ENCODE measurements at regions not wholly inside any gene's neighbourhood (a gene's known extent, or its start where the extent isn't known, plus 50 kb on each side); places are given as distances from the start of the nearest gene placed in this dataset.
A peak's percentile ranks its signal among the peaks of the same experiment; 100 is the strongest.
"Not testable (repeated sequence)": the region's sequence is repeated elsewhere in the genome, so short reads cannot be mapped to it uniquely, and the experiment has no call there.

- not testable (repeated sequence) for DNase-seq (ENCODE audit: low spot score)
These were observed 132.9 kb downstream of the FAM72B start for GRCh38 chr1:121051161-121051790.

DNA sequence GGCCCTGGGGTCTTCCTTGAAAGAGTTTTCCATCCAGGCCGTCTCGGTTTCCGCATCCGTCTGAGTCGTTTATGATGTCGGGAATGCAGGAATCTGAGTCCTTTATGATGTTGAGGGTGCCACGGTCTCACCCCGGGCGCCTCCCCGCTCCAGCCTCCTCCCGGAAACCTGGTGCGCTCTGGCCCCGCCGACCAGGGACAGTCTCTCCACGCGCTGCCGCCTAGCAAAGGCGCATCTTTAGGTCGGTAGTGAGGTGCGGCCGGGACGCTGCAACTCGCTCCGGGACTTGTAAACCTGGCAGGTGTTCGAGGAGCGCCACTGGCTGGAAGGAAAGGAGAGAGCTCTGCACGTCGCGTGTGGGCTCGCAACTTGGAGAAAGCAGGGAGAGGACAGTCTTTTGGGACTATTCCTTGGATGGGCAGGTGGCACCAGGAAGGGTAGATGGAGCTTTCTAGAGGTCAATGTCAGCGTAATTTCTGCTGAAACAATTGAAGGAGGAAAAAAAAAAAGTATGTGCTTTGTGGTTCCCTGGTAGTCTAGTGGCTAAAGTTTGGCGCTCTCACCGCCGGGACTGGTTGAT, 132.0 kb downstream of the FAM72B start:
- DNase-seq (ENCODE audit: low spot score), result not testable (repeated sequence)

DNA sequence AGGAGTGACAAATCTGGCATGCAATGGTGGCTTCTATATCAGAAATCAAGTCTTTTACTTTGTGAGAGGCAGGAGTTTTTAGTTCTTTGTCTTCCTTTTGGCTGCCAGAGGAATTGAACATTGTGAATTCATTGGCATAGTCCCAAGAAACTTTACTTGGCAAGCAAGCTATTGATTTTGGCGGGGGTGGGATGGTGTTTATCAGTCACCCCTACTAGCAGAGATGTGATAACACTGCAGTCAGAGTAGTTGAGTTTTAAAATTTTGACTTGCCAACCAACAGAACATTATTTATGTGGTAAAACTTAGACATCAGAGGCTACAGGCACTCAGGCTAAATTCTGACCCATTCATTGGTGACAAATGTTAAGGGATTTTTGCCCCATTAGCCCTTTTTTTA, 129.2 kb downstream of the FAM72B start:
- DNase-seq (ENCODE audit: low spot score), result not testable (repeated sequence)

DNA sequence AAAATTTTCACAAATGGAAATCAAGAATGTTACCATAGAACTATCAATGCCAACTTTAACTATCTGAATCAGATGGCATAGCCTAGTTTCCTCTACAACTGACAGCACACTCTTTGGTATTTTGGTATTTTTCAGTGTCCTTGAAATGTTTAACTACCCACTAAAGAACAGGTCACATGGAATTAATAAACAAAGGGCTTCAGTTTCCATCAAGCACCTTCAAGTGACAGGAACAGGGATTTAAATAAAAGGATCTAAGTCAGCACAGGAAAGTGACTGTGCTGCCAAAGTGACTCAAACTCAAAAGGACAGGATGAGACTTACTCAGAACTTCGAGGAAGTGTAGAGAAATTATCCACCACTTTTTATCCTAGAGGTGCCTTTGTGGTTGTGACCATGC, 117.2 kb downstream of the FAM72B start:
- not testable (repeated sequence) for DNase-seq (ENCODE audit: low spot score)

GRCh38 chr1:121068738-121069499, 115.2 kb downstream of the FAM72B start:
- DNase-seq (ENCODE audit: low spot score), result not testable (repeated sequence)

DNA sequence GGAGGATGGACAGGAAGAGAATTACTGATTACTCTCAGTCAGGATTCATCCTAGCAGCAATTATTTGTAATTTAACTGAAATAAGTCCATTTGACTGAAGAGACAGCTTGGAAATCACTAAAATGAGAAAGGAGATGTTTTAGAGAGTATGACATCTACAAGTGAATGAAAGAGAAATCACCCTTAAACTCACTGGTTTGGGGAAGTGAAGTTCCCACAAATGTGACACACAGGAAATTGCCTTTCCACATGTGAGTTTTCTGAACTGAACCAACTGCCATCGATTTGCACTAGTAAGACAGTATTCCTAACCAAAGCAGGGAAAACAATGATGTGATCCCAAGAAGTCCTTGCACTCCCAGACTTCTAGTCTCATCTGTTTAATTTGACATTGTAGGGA, 110.3 kb downstream of the FAM72B start:
- not testable (repeated sequence) for DNase-seq (ENCODE audit: low spot score)

GRCh38 chr1:121075254-121075805, 108.8 kb downstream of the FAM72B start:
- not testable (repeated sequence) for DNase-seq (ENCODE audit: low spot score)

- DNase-seq (ENCODE audit: low spot score), result not testable (repeated sequence)
These were observed 107.5 kb downstream of the FAM72B start for GRCh38 chr1:121076674-121077073.

DNA sequence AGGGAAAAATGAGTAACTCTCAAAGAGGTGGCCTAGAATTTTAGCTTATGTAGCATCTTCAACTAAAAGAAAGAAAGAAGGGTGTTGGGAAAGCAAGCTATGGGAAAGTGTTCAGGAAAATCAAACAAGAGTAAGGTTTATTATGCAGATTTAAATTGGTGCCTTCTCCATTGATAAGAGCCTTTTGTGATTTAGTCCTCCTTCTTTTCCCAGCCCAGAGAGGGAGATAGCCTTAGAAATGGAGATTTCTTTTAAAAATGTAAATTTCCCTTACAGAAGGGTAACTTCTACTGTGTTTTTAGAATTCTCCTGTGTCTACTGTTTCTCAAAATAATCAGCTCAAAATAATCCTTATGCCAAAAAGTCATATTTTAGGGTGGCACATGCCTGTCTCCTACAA, 104.5 kb downstream of the FAM72B start:
- DNase-seq (ENCODE audit: low spot score), result not testable (repeated sequence)

- peak; percentile 4 for DNase-seq (ENCODE audit: low spot score)
These were observed 103.8 kb downstream of the FAM72B start for GRCh38 chr1:121080197-121080903.

DNA sequence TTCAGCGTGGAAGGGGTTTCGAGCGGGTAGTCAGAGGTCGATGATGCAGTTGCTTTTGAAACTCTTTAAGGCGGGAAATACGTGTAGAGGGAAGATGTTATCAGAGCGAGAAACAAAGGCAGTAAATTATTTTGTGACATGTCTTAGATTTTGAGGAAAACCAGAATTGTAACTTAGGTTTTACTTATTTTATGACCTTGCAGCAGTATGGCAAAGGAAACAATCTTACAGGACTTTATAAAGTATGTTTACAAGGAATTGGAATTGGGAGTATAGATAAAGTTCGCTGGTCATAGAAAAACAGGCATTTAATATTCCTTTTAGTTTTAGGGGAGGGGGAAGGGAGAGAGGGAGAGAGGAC, 103.3 kb downstream of the FAM72B start:
- peak; percentile 2 for DNase-seq (ENCODE audit: low spot score)

DNA sequence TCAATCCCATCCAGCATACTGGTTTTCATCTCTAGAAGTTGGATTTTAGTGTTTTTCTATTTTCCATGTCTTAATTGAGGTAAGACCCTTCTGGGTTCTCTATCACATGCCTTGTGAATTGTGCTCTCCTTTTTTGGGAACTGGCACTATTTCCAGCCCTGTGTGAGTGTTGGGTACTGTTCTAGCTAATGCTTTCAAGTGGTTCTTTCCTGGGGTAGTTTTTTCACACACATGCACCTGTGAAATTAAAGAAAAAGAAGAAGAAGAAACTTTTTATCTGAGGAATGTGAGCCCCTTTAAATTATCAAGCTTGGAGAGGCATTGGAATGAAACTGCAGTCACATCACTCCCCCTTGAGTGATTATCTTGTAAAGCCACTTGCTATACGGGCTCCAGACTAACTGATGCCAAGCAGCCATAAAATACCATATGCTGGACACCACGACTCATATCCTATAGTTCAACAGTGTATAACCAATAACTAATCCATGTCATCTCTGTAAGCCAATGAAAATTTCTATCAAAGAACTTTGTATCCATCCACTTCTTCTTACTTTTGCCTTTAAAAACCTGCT, 102.4 kb downstream of the FAM72B start:
- not testable (repeated sequence) for DNase-seq (ENCODE audit: low spot score)

- not testable (repeated sequence) for DNase-seq (ENCODE audit: low spot score)
These were observed 101.1 kb downstream of the FAM72B start for GRCh38 chr1:121082995-121083394.

- not testable (repeated sequence) for DNase-seq (ENCODE audit: low spot score)
These were observed 97.9 kb downstream of the FAM72B start for GRCh38 chr1:121086249-121086648.

DNA sequence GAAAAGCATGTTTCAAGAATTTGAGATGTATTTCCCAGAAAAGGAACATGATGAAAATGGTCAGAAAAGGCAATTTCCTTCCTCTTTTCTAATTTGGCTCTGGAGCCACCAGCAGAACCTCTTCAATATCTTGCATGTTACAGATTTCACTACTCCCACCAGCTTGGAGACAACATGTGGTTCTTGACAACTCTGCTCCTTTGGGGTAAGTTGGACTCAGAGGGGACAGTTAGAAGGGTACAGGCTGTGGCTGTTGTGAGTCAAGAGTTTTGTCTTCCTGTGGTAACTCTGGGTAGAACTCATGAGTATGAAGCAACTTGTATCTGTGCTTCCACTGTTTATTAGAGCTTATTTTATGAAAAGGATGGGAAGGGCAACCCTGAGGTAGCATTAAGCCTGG, 96.9 kb downstream of the FAM72B start:
- DNase-seq (ENCODE audit: low spot score), result not testable (repeated sequence)

GRCh38 chr1:121088568-121088967, 95.6 kb downstream of the FAM72B start:
- not testable (repeated sequence) for DNase-seq (ENCODE audit: low spot score)

GRCh38 chr1:121092329-121092968, 91.7 kb downstream of the FAM72B start:
- DNase-seq (ENCODE audit: low spot score), result peak; percentile 49

DNA sequence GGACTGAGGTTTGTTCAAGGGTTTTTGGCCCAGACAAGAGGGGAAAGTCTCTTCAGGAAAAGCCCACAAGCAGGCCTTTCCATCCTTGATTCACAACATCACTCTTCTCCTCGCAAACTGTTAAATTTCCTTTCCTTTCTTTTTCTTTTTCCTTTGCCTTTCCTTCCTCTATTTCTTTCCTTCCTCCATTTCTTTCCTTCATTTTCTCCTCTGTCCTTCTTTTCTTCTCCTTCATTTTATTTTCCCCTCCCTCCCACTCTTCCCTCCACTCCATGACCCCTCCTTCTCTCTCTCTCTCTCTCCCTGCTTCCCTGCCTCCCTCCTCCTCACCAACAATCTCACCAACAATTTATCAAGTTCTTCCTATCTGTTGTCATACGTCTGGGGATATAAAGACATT, 89.1 kb downstream of the FAM72B start:
- DNase-seq (ENCODE audit: low spot score), result not testable (repeated sequence)

DNA sequence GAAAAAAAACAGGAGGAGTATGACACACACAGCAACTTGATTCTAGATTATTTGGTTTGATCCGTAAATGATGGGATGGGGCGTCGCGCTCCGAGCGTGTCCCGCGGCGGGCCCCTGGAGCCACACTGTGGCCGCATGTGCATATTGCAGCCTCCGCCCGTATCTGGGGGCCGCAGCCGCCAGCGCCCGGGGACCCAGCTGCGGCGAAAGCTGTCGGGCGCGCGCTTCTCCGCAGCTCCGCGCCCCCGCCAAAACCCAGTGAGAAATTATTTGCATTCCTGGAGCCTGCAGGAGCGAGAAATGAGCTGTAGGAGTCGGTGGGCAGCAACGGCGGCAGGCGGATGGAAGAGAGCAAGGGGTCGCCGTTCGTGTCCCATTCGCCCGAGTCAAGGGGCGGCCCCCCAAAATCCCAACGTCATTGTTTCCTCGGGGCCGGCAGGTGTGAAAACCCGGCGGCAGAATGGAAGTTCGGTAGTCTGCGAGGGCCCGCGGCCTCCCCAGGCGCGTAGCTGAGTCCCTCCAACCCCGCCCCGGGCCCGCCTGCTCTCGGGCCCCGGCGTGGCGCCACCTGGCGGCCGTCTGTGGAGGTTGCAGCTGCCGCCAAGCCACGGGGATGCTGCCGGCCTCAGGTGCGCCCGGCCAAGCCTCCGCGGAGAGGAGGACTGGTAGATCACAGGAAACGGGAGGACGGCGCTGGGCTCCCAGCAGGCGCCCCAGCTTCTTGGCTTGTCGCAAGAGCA, 86.8 kb downstream of the FAM72B start:
- peak; percentile 59 for DNase-seq (ENCODE audit: low spot score)

GRCh38 chr1:121097867-121098215, 86.3 kb downstream of the FAM72B start:
- not testable (repeated sequence) for DNase-seq (ENCODE audit: low spot score)
